ENCODE measurements at regions not wholly inside any gene's neighbourhood (a gene's known extent, or its start where the extent isn't known, plus 50 kb on each side); places are given as distances from the start of the nearest gene placed in this dataset.
"Not testable (repeated sequence)": the region's sequence is repeated elsewhere in the genome, so short reads cannot be mapped to it uniquely, and the experiment has no call there.

DNA sequence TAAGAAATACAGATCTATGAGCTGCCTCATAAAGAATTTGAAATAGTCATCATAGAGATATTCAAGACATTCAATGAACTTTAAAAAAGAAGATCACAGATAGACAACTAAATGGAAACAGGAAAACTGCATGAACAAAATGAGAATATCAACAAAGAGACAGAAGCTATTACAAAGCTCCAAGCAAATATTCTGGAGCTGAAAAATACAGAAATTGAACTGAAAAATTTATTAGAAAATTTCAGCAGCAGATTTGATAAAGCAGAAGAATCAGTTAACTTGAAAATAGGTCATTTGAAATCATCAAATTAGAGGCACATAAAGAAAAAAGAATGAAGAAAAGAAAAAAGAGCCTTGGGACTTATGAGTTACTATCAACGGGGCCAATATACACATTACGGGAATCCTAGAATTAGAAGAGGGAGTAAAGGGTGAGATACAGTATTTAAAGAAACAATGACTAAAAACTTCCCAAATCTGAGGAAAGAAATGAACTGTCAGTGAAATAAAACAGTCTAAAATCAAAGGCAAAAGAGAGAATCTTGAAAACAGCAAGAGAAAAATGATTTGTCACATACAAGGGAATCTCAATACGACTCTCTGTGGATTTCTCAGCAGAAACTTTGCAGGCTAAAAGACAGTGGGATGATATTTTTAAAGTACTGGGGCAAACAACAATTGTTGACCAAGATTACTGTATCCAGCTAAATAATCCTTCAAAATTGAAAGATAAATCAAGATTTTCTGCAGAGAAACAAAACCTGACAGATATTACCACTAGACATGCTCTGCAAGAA lies 641.6 kb downstream of the ANKRD50 start:
- Mint-ChIP-seq H3K9me3 (ENCODE audit: insufficient read depth) (peaks cover 14% of the 10 kb centered on the region), H3K4me3 (no peak overlapping the region), H3K27me3 (no peaks in the 10 kb centered on the region), H3K4me1 (no peaks in the 10 kb centered on the region), H3K27ac (no peak overlapping the region)
- H4K20me1 ChIP-seq (ENCODE audit: control insufficient read depth, insufficient read depth, low read length, poor library complexity, severe bottlenecking) = no peaks in the 10 kb centered on the region
- ChIA-PET CTCF (no interaction called here), POLR2A (no interaction called here)
- H3K79me2 ChIP-seq (ENCODE audit: control insufficient read depth, insufficient read depth, low read length) = no peaks in the 10 kb centered on the region
- H3K27me3 ChIP-seq (replicated peaks in 1 of 4; ENCODE audit: control extremely low read depth in 1 of 4, control insufficient read depth in 3 of 4, insufficient read depth in 4 of 4, low read length in 3 of 4) = no peaks in the 10 kb centered on the region
- no peak overlapping the region for H3K4me2 ChIP-seq (replicated peaks; ENCODE audit: low read depth, low read length, poor library complexity, severe bottlenecking)
- ATAC-seq (ENCODE audit: low read depth) (no peak), DNase-seq (no peak)
- H3K4me1 ChIP-seq (ENCODE audit: control insufficient read depth in 2 of 2, insufficient read depth in 2 of 2, low read length in 2 of 2) = no peaks in the 10 kb centered on the region
- H3K4me3 ChIP-seq (ENCODE audit: control extremely low read depth in 1 of 5, extremely low read depth in 1 of 5, insufficient read depth in 1 of 5, low read depth in 2 of 5, low read length in 4 of 5) = no peak overlapping the region
- no peaks in the 10 kb centered on the region for H3K36me3 ChIP-seq (replicated peaks in 1 of 2; ENCODE audit: control extremely low read depth in 1 of 2, control insufficient read depth in 1 of 2, extremely low read depth in 1 of 2, insufficient read depth in 2 of 2, low read length in 1 of 2)
- no peak for TF ChIP-seq EZH2 (IDR thresholded peaks at IDR 0.05; ENCODE audit: borderline replicate concordance, insufficient read depth, low read depth, low read length, poor library complexity, severe bottlenecking)
- TF ChIP-seq CTCF (IDR thresholded peaks at IDR 0.05) = no peak
- intact Hi-C loops (cut with micrococcal nuclease) = no loop called here
- H2AFZ ChIP-seq (ENCODE audit: insufficient read depth, low read depth, low read length, poor library complexity, severe bottlenecking) = no peak overlapping the region
- no peak overlapping the region for H3K9ac ChIP-seq (ENCODE audit: low read length)
- no peak overlapping the region for H3K27ac ChIP-seq (ENCODE audit: low read length in 2 of 2)
- no CpG with 5 or more reads among the region's 3 CpGs for WGBS (ENCODE audit: insufficient coverage)
- peaks cover 10 to 18% (median 10%) of the 10 kb centered on the region in 3 donors for H3K9me3 ChIP-seq (ENCODE audit: control extremely low read depth in 1 of 3, control insufficient read depth in 2 of 3, insufficient read depth in 1 of 3, low read length in 2 of 3)

DNA sequence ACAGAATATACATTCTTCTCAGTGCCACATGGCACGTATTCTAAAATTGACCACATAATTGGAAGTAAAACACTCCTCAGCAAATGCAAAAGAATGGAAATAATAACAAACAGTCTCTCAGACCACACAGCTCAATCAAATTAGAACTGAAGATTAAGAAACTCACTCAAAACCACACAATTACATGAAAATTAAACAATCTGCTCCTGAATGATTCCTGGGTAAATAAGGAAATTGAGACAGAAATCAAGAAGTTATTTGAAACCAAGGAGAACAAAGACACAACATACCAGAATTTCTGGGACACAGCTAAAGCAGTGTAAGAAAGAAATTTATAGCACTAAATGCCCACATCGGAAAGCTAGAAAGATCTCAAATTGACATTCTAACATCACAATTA lies 637.3 kb downstream of the ANKRD50 start:
- WGBS (ENCODE audit: insufficient coverage) = 100% methylated on average over 1 of the region's 2 CpGs
- DNase-seq; H3K27ac ChIP-seq (ENCODE audit: low read length in 2 of 2); H3K4me1 Mint-ChIP-seq; ATAC-seq (ENCODE audit: low read depth); H4K20me1 ChIP-seq (ENCODE audit: control insufficient read depth, insufficient read depth, low read length, poor library complexity, severe bottlenecking); H2AFZ ChIP-seq (ENCODE audit: insufficient read depth, low read depth, low read length, poor library complexity, severe bottlenecking); H3K27me3 ChIP-seq (replicated peaks in 1 of 4; ENCODE audit: control extremely low read depth in 1 of 4, control insufficient read depth in 3 of 4, insufficient read depth in 4 of 4, low read length in 3 of 4); H3K27ac Mint-ChIP-seq; H3K36me3 ChIP-seq (replicated peaks in 1 of 2; ENCODE audit: control extremely low read depth in 1 of 2, control insufficient read depth in 1 of 2, extremely low read depth in 1 of 2, insufficient read depth in 2 of 2, low read length in 1 of 2); H3K4me2 ChIP-seq (replicated peaks; ENCODE audit: low read depth, low read length, poor library complexity, severe bottlenecking); H3K4me3 Mint-ChIP-seq; H3K27me3 Mint-ChIP-seq; H3K79me2 ChIP-seq (ENCODE audit: control insufficient read depth, insufficient read depth, low read length); intact Hi-C loops (cut with micrococcal nuclease); H3K9ac ChIP-seq (ENCODE audit: low read length); H3K4me1 ChIP-seq (ENCODE audit: control insufficient read depth in 2 of 2, insufficient read depth in 2 of 2, low read length in 2 of 2); H3K4me3 ChIP-seq (ENCODE audit: control extremely low read depth in 1 of 5, extremely low read depth in 1 of 5, insufficient read depth in 1 of 5, low read depth in 2 of 5, low read length in 4 of 5); POLR2A ChIA-PET; CTCF ChIA-PET: not testable (repeated sequence)
- peaks cover 9 to 14% (median 10%) of the 10 kb centered on the region in 3 donors for H3K9me3 ChIP-seq (ENCODE audit: control extremely low read depth in 1 of 3, control insufficient read depth in 2 of 3, insufficient read depth in 1 of 3, low read length in 2 of 3)
- peaks cover 15% of the 10 kb centered on the region for H3K9me3 Mint-ChIP-seq (ENCODE audit: insufficient read depth)

Measured in B cell (primary cell).